DMS114 treated with DMSO at 0.1 percent for 48 hours (cell line): ENCODE measurements at regions not wholly inside any gene's neighbourhood (a gene's known extent, or its start where the extent isn't known, plus 50 kb on each side); places are given as distances from the start of the nearest gene placed in this dataset.

ENCODE experiments used
- DNase-seq: peaks from one replicate; lab custom pipeline; 2025; ENCODE audit not compliant: unreplicated experiment; lab: John Stamatoyannopoulos, UW

DNA sequence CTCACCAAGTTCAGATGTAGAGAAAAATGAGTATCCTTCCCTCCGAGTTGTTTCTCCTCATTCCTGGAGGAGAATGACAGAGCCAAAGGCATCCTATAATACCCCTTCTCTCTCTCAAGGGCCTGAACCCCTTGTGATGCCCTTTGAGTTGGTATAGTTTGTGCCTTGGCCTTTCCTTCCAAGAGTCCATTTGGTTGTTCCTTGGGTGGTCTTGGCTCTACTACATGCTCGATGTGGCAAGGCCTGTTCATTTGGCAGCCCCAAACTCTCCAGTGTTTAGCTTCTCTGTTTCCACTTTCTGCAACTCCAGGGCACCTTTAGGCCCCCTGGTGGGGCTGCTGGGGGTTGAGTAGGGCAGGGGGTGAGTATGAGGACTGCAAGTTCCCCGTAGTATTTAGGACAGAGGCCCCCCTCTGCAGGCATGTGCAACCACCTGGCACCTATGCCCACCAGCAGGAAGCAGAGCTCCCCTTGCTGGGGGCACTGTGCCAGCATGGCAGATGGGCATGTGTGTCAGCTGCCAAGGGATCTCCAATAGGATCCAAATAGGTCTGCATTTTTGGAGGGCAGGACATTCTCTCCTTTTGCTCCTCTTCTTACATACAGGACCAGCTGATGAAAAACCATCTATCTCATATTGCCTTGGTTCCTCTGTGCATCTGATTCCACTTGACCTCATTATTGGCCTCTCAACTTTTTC lies 217.2 kb upstream of the CADM1 start:
- DNase-seq: no peak

DNA sequence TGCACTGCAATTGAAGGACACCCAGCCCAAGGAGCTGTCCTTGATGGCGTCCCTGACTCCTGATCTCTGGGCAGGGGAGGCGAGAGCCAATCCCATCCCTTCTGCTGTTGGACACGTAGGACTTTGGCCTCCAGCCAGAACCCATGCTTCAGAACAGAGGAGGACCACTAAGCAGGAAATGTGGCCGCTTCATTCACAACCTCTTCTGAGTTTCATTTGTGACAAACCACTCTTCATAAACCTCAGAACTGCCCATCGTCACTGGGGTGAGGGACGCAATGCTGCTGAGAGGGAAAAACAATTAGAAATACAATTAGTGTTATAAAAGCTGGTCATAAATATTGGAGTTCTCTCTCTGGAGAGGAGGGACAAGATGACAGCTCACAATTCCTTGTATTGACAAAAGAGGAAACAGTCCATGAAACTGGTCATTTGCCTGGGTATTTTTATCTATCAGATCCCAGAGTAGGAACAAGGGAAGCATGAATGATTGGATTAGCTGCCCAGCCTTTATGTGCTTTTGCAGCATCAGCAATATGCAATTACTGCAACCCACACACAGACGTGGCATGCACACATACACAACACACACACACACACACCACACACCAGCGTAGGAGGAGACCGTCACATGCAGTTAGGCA lies 216.5 kb upstream of the CADM1 start:
- DNase-seq: no peak

DNA sequence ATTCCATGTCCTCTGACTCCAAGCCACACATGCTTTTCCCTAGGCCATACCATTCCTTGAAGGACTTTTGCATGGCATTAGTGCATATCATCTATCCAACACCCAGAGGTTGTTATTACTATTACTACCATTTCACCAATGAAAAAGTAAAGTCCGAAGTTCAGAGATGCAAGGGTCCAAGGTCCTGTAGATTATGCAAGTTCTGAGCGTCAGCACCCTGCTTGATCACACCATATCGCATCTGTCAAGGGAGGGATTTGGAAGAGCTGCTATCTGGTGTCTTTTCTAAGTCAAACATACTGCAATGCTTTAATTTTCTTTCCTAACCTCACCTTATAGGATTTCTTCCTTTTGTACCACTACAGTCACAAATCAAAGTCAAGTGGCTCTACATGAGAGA lies 214.7 kb upstream of the CADM1 start:
- DNase-seq: no peak

DNA sequence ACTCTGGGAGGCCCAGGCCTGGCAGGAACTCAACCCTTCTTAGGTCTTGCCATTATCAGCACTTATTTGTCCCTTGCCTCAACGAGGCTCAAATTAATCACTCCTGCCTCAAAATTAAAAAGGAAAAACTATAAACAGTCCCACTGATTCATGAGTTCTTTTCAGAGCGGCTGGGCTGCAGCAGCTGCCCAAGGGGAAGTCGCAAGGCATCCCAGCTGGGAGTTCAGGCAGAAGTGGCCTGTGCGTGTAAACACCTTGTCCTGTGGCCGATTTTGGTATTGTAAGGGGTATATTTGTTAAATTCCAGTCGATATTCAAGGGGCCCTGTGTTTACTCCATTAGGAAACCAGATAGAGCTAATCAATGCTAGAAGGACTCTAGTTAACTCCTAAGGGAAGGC lies 213.9 kb upstream of the CADM1 start:
- DNase-seq: no peak

DNA sequence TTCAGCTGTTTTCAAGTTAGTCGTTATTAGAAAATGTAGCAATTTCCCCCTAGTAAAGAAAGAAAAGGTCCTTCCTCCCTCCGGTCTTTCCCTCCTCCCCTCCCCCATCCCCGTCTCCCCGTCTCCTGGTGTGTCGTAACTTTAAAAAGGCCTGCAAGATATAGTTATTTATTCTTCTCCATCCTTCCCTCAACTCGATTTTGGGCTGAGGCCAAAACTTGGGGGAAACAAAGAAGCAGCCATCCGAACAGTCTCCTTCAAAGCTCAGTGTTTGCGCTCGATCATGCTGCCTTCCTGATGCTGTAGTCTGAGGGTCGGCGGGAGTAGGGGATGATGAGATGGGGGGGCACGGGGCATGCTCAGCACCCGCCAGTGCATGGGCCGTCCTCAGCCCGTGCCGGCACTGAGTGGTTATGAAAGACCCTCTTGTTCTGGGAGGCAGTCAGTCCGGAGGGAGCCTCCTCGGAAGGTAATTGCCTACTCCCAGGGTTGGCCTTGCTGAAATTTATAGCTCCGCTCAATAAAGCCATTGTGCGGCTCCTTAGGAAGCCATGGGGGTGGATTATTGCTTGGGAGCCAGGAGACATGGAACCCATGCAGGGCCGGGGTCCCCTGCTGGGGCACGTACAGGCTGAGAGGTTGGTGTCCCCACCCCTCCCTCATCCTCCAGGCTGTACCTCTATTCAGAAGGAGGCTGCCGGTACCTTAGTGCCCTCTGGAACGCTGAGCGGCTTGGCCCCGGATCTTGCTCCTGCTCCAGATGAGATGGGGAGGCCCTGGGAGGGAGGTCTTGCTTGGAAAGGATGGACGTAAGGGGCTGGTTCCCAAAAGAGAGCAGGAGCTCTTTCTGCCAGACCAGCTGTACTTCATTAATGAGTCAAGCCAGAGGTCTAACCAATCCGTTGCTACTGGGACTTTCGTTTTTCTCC lies 212.7 kb upstream of the CADM1 start:
- DNase-seq: no peak

DNA sequence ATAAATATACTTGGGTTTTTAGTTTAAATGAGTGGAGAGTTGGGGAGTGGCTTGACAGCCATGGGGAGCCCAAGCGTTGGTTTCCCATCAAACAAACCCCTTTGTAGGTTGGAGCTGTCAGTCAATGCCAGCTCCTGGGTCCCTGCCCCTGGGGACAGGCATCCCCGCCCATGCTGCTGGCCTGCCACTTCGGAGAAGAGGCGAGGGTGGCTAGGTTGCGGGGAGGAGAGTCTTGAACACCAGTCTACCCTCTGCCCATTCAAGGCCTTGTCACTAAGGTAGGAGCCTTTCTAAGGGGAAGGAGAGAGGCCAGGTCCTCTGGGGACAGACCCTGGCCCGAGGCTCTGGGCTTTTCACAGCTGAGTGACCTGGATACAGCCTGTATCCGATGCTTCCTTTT lies 211.9 kb upstream of the CADM1 start:
- no peak for DNase-seq

DNA sequence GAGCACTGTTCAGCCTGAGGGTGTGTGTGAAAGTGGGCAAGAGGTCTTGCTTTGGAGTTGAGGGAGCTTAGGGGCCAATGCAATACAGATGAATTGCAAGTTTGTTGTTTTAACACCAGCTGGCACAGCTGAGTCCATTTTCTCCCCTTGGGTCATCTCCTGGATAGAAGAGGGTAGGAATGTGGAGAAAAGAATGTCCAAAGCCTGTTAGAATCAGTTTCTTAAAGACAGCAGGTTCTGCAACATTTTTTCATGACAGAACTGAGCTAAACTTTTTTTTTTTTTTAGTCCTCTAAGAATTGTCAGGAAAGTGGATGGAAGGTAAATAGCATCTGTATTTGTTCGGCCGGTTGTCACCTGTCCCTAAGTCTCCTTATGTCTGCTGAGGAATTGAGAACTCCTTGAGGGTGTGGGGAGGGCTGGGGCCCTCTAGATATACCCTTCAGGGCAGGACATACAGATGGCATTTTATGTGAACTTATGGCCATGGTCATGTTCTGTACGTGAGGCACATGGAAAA lies 211.1 kb upstream of the CADM1 start:
- DNase-seq: no peak

DNA sequence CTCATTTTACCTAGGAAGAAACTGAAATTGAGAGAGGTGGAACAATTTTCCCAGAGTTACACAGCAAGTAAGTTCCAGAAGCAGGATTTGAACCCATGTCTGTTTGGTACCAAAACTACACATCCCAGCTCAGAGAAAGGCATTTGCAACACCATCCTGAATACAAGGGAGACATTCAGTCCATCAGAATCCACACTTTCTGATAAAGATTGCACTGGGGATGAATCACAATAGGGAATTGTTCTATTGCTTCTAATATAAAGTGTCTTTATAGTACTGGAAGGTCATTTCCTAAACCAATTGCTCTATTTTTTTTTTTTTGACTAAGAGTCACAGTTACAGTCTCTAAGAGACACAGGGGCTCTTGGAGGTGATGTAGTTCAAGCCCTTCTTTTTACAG lies 208.1 kb upstream of the CADM1 start:
- no peak for DNase-seq

DNA sequence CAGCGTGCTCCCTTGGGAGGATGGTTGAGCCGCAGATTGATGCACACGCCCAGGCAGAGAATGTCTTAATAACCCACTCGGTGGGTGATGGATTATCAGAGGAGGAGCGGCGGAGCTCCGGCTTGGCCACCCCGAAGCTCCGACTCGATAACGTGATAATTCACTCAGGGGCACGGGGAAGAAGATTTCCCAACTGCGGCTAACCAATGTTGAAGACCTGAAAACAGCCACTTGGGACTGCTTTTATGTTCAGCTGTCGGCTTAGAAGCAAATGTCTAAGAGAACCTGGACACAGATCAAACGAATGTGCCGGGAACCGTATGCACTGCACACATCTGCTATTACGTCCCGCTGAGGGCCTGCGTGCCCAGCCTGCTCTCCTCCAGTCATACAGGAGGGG lies 206.8 kb upstream of the CADM1 start:
- DNase-seq: no peak

DNA sequence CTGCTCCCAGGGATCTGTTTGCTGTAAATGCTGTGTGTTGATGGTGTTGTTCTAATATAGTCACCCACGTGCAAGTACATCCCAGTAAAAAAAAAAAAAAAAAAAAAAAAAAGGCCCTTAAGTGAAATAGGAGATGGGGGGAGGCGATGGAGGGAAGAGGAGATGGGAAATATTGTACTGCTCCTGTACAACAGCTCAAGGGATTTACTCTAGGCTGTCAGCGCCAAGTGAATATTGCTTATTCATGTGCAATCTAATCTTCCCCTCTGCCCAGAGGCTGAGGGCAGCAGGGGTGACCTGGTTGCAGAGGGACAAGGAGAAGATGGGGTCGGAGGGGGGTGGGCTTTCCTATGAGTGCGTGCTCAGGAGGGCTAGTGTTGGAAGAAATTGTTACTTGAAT lies 206.2 kb upstream of the CADM1 start:
- no peak for DNase-seq

DNA sequence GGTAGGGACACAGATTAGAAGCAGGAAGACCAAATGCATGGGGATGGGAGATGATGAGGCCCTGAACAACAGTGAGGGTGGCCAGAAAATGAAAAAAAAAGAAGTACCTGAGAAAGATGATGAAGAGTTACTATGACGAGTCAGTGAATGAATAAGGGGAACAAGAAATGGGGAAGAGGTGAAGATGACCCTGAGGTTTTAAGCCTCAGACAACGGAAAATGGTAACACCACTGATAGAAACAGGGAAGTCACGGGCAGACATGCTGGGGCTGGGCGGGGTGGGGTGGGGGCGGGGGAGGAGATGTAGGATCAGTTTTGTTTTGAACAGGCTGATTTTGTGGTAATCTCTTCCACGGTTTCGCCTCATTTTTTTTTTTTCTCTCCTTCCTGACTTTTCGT lies 205.1 kb upstream of the CADM1 start:
- no peak for DNase-seq

DNA sequence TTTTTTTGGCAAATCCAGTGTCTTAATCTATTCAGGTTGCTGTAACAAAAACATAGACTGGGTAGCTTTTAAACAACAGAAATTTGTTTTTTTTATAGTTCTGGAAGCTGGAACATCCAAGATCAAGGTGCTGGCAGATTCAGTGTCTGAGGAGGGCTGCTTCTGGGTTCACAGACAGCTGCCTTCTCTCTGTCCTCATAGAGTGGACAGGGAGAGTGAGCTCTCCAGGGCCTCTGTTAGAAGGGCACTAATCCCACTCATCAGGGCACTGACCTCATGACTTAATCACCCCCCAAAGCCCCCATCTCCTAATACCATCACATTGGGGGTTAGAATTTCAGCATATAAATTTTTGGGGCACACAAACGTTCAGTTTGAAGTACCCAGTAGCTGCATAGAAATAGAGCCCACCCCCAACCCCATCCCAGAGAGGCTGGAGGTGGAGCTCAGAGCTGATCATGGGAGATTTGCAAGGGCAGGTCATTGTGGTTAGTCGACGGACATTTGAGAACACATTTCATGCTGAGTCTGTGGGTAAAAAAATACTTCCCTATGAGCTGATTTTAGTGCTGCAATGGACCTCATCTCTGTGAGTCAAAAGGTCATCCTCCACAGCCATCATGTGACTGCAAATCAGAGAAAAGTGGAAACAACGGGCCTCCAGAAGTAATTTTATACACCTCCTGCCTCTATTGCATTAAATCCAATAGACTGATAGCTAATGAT lies 203.1 kb upstream of the CADM1 start:
- no peak for DNase-seq

DNA sequence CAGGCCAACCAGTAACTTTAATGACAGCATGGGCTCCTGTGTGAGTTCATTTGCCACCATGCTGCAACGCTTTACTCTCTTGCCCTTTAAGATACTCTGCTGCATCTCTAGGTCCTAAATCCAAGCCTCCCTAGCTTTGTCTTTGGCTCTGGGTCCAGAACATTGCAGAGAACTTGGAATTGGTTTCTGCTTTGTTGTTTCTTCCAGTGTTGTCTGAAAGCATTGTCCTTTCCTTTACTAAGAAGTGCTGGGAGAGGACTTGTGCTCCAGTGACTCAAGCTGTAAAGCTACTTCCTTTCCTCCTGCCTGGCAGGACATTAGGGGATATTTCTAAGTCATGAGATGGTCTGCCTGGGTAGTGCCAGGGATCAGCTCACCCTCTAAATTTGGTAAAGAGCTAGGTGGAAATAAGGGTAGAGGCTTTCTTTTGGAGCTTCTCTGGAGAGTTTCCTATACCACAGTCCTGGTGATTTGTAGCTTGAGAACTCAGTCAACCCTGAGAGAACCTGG lies 202.5 kb upstream of the CADM1 start:
- DNase-seq: no peak

DNA sequence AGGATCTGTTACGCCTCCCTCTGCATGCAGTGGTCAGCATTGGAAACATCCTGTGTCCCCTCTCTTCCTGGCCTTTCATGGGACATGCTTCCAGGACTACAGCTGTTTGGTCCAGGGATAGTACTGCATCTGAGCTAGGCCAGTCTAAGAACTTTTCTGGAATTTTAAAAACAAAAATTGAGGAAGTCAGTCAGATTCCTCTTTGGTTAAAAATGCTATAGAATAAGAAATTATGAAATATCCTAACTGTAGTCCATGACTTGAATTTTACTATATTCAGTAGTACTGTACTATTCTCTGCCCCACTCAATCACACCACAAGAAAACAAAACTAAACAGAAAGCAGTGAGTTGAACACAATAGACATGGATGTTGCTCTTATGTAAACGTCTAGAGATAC lies 201.0 kb upstream of the CADM1 start:
- no peak for DNase-seq

DNA sequence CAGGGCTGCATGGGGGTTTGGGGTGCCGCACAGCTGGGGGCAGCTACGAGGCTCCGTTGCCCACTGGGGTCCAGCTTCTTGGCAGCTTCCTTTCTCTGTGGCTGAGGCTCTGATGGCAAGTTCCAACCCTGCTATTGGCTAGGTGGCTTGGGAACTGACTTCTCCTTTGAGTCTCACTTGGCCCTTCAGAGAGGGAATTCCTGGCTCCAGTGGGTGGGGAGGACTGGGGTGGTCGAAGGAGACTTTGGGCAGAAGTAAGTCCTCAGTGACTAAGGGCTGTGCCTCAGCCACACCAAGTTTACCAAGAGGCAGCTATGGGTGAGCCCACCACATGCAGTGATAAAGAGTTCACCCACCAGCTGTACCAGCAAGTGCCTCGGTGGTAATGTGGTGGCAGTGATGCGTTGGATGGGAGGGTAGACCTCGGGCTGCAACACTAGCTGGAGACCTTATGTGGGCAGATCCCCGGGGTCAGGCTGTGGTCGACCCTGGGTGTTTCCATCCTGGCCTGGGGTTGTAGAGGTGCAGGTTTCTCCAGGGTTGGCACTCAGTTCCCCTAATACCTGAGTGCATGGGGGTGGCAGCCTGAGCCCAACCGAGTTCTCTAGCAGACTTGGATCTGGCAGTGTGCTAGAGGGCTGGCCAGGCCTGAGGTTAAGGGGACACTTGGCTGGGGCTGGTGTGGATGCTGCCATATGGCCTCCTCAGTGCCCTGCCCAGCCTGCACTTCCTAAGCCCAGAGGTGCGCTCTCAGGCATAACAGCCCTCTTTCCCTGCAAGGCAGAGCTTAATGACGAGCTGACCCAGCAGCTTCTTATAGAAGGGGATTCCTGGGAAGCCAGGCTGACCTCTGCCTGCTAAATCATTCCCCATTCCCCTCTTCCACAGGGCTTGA lies 197.0 kb upstream of the CADM1 start:
- DNase-seq: no peak

DNA sequence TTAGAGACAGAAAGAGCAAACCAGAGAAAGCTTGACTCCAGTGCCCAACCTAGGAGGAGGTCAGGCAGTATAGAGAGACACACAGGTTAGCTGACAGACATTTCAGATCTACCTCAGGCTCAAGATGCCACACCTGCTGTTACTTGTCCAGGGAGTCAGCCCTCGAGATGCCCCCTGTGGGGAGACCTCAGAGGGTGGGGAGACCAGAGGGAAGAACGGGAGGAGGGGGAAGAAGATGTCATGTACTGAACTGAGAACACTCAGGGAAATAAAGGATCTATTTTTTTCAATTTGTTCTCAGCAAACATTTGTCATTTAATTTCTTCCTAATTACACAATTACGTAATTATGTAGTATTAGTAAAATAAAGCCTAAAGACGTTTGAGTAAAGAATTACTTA lies 196.3 kb upstream of the CADM1 start:
- DNase-seq: no peak

DNA sequence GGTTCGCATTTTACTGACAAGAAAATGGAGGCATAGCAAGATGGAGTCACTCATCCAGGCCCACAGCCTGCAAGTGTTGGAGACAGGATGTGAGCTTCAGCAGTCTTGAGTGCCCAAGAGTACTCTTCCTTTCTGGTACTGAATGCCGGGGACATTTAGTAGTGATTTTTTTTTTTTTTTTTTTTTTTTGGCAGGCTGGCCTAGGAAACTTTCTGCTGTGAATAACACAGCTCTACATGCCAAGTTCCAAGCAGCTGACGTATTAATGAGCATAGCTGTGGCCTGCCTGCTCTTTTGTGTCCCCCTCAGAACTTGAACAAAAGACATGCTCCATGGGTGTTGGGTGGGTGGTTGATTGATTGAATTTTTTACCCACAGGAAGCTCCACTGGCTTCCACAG lies 195.5 kb upstream of the CADM1 start:
- no peak for DNase-seq

DNA sequence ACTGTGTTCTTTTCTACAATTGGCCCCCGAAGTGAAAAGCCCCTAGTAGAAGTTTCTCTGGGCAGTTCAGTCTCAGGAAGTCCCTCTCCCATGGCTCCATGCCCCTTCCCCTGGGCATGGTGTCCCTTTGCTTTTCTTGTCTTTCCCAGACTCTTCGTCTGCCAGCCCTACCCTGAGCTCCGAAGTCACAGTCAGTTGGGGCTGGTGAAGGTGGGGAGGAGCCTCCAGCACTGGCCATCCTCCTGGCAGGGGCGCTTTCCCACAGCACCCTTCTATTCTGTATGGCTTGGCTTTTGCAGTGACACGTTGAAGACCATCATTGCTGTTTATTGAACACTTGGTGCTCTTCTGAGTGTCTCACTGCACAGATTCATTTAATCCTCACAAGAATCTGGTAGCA lies 195.1 kb upstream of the CADM1 start:
- no peak for DNase-seq

DNA sequence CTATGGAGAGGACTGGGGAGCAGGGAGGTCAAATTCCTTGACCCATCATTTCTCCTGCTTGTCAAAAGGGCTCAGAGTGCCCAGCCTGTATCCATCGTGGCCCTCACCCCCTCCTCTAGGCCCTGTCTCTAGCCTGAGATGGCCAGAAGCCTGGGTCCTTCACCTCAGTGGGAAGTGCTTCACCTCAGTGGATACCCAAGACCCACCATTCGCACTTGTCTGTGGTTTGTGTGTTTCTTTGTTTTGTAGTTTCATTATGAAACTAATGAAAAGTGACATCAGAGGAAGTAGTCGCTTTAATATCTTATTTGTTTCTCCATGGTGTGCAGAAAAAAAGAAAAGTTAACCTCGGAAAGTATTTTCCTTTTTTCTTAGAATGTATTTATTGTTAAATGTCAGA lies 194.0 kb upstream of the CADM1 start:
- no peak for DNase-seq

DNA sequence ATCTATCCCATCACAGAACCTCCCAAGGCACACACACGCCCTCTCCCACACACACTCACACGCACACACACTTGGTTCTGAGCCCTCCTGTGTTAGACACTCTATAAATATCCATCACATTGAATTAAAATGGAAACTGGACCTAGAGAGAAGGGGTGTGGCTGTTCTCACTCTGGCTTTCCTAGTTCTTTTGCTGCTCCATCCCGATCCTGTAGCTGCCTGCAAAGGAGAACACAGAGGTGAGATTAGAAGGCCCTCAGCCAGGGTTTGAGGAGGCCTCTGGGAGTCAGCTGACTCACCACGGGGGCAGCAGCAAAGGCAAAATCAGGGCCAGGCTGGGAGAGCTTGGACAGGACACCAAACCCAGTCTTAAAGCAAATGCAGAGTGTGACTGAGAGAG lies 192.3 kb upstream of the CADM1 start:
- no peak for DNase-seq
